ENCODE measurements at regions not wholly inside any gene's neighbourhood (a gene's known extent, or its start where the extent isn't known, plus 50 kb on each side); places are given as distances from the start of the nearest gene placed in this dataset.

GRCh38 chr4:22922426-22922825 lies 229.7 kb downstream of the GBA3 start:
- no peak for DNase-seq

GRCh38 chr4:22921936-22922335 lies 229.2 kb downstream of the GBA3 start:
- no peak for DNase-seq

- DNase-seq = no peak
Observed at GRCh38 chr4:22911285-22911684, 218.5 kb downstream of the GBA3 start.

- DNase-seq = no peak
Observed at GRCh38 chr4:22910200-22910599, 217.5 kb downstream of the GBA3 start.

- DNase-seq = no peak
Observed at GRCh38 chr4:22906045-22906444, 213.3 kb downstream of the GBA3 start.

- DNase-seq = no peak
Observed at GRCh38 chr4:22903913-22904312, 211.2 kb downstream of the GBA3 start.

- DNase-seq = no peak
Observed at GRCh38 chr4:22901631-22902030, 208.9 kb downstream of the GBA3 start.

GRCh38 chr4:22900876-22901275 lies 208.1 kb downstream of the GBA3 start:
- DNase-seq = no peak

GRCh38 chr4:22897520-22898108 lies 204.9 kb downstream of the GBA3 start:
- DNase-seq = no peak

GRCh38 chr4:22895482-22895881 lies 202.7 kb downstream of the GBA3 start:
- no peak for DNase-seq

- DNase-seq = no peak
Observed at GRCh38 chr4:22884157-22884556, 191.4 kb downstream of the GBA3 start.

- no peak for DNase-seq
Observed at GRCh38 chr4:22881411-22881810, 188.7 kb downstream of the GBA3 start.

GRCh38 chr4:22877486-22878052 lies 184.8 kb downstream of the GBA3 start:
- DNase-seq = peak; percentile 46

- no peak for DNase-seq
Observed at GRCh38 chr4:22876270-22876669, 183.5 kb downstream of the GBA3 start.

GRCh38 chr4:22875587-22876257 lies 183.0 kb downstream of the GBA3 start:
- no peak for DNase-seq

- no peak for DNase-seq
Observed at GRCh38 chr4:22874334-22874912, 181.7 kb downstream of the GBA3 start.

GRCh38 chr4:22873899-22874298 lies 181.2 kb downstream of the GBA3 start:
- DNase-seq = no peak

GRCh38 chr4:22870847-22871449 lies 178.2 kb downstream of the GBA3 start:
- no peak for DNase-seq

GRCh38 chr4:22869235-22869634 lies 176.5 kb downstream of the GBA3 start:
- no peak for DNase-seq
